ENCODE measurements at regions not wholly inside any gene's neighbourhood (a gene's known extent, or its start where the extent isn't known, plus 50 kb on each side); places are given as distances from the start of the nearest gene placed in this dataset.
"Not testable (repeated sequence)": the region's sequence is repeated elsewhere in the genome, so short reads cannot be mapped to it uniquely, and the experiment has no call there.

GRCh38 chr1:61552630-61553305 is 172.2 kb downstream of the TM2D1 start:
- TF ChIP-seq CTCF (IDR thresholded peaks at IDR 0.05; ENCODE audit: insufficient read depth, low read depth, low read length, missing control alignments): no peak
- no peak for DNase-seq (ENCODE audit: low read depth)
- no peak overlapping the region for H3K4me3 ChIP-seq (ENCODE audit: low read depth, low read length)

GRCh38 chr1:61547302-61547701 is 177.6 kb downstream of the TM2D1 start:
- not testable (repeated sequence) for H3K4me3 ChIP-seq (ENCODE audit: low read depth, low read length)
- DNase-seq (ENCODE audit: low read depth): peak; percentile 6
- TF ChIP-seq CTCF (IDR thresholded peaks at IDR 0.05; ENCODE audit: insufficient read depth, low read depth, low read length, missing control alignments): peak; percentile 34

GRCh38 chr1:61544870-61545269 is 180.1 kb downstream of the TM2D1 start:
- not testable (repeated sequence) for DNase-seq (ENCODE audit: low read depth); H3K4me3 ChIP-seq (ENCODE audit: low read depth, low read length)

- not testable (repeated sequence) for DNase-seq (ENCODE audit: low read depth)
Measured at GRCh38 chr1:61543498-61543897, 181.4 kb downstream of the TM2D1 start.

GRCh38 chr1:61539720-61540462 is 185.1 kb downstream of the TM2D1 start:
- no peak overlapping the region for H3K4me3 ChIP-seq (ENCODE audit: low read depth, low read length)
- no peak for TF ChIP-seq CTCF (IDR thresholded peaks at IDR 0.05; ENCODE audit: insufficient read depth, low read depth, low read length, missing control alignments)
- no peak for DNase-seq (ENCODE audit: low read depth)

More at GRCh38 chr1:61543498-61543897, 181.4 kb downstream of the TM2D1 start:
- H3K4me3 ChIP-seq (ENCODE audit: low read depth, low read length): not testable (repeated sequence)

GRCh38 chr1:61538228-61538627 is 186.7 kb downstream of the TM2D1 start:
- DNase-seq (ENCODE audit: low read depth): no peak
- no peak overlapping the region for H3K4me3 ChIP-seq (ENCODE audit: low read depth, low read length)
- TF ChIP-seq CTCF (IDR thresholded peaks at IDR 0.05; ENCODE audit: insufficient read depth, low read depth, low read length, missing control alignments): no peak

- no peak for TF ChIP-seq CTCF (IDR thresholded peaks at IDR 0.05; ENCODE audit: insufficient read depth, low read depth, low read length, missing control alignments)
- DNase-seq (ENCODE audit: low read depth): no peak
- H3K4me3 ChIP-seq (ENCODE audit: low read depth, low read length): no peak overlapping the region
Measured at GRCh38 chr1:61536174-61537108, 188.5 kb downstream of the TM2D1 start.
